ENCODE measurements at regions not wholly inside any gene's neighbourhood (a gene's known extent, or its start where the extent isn't known, plus 50 kb on each side); places are given as distances from the start of the nearest gene placed in this dataset.
"Not testable (repeated sequence)": the region's sequence is repeated elsewhere in the genome, so short reads cannot be mapped to it uniquely, and the experiment has no call there.

GRCh38 chr2:82109418-82109817 is 1804.9 kb upstream of the LRRTM1 start:
- DNase-seq (ENCODE audit: low spot score) = no peak

GRCh38 chr2:82098617-82099016 is 1794.1 kb upstream of the LRRTM1 start:
- no peak for DNase-seq (ENCODE audit: low spot score)

GRCh38 chr2:82089518-82089917 is 1785.0 kb upstream of the LRRTM1 start:
- DNase-seq (ENCODE audit: low spot score) = no peak

- no peak for DNase-seq (ENCODE audit: low spot score)
Observed at GRCh38 chr2:82084679-82085392, 1780.3 kb upstream of the LRRTM1 start.

GRCh38 chr2:82075875-82076274 is 1771.3 kb upstream of the LRRTM1 start:
- no peak for DNase-seq (ENCODE audit: low spot score)

- no peak for DNase-seq (ENCODE audit: low spot score)
Observed at GRCh38 chr2:82062463-82062862, 1757.9 kb upstream of the LRRTM1 start.

GRCh38 chr2:82055846-82056245 is 1751.3 kb upstream of the LRRTM1 start:
- no peak for DNase-seq (ENCODE audit: low spot score)

GRCh38 chr2:82043867-82044266 is 1739.3 kb upstream of the LRRTM1 start:
- DNase-seq (ENCODE audit: low spot score) = no peak

GRCh38 chr2:82027921-82028615 is 1723.5 kb upstream of the LRRTM1 start:
- no peak for DNase-seq (ENCODE audit: low spot score)

GRCh38 chr2:82023710-82024109 is 1719.2 kb upstream of the LRRTM1 start:
- no peak for DNase-seq (ENCODE audit: low spot score)

- DNase-seq (ENCODE audit: low spot score) = no peak
Observed at GRCh38 chr2:82013641-82014040, 1709.1 kb upstream of the LRRTM1 start.

GRCh38 chr2:82007071-82007664 is 1702.6 kb upstream of the LRRTM1 start:
- no peak for DNase-seq (ENCODE audit: low spot score)

- not testable (repeated sequence) for DNase-seq (ENCODE audit: low spot score)
Observed at GRCh38 chr2:82005889-82006288, 1701.3 kb upstream of the LRRTM1 start.

GRCh38 chr2:82001614-82002013 is 1697.1 kb upstream of the LRRTM1 start:
- no peak for DNase-seq (ENCODE audit: low spot score)

GRCh38 chr2:82000606-82001005 is 1696.1 kb upstream of the LRRTM1 start:
- DNase-seq (ENCODE audit: low spot score) = no peak

GRCh38 chr2:81996332-81996731 is 1691.8 kb upstream of the LRRTM1 start:
- no peak for DNase-seq (ENCODE audit: low spot score)

- no peak for DNase-seq (ENCODE audit: low spot score)
Observed at GRCh38 chr2:81991282-81991681, 1686.7 kb upstream of the LRRTM1 start.

- no peak for DNase-seq (ENCODE audit: low spot score)
Observed at GRCh38 chr2:81987370-81987769, 1682.8 kb upstream of the LRRTM1 start.

GRCh38 chr2:81984969-81985637 is 1680.6 kb upstream of the LRRTM1 start:
- no peak for DNase-seq (ENCODE audit: low spot score)

- no peak for DNase-seq (ENCODE audit: low spot score)
Observed at GRCh38 chr2:81981585-81981984, 1677.0 kb upstream of the LRRTM1 start.

GRCh38 chr2:81979086-81979485 is 1674.5 kb upstream of the LRRTM1 start:
- DNase-seq (ENCODE audit: low spot score) = no peak

- no peak for DNase-seq (ENCODE audit: low spot score)
Observed at GRCh38 chr2:81976998-81977397, 1672.4 kb upstream of the LRRTM1 start.

GRCh38 chr2:81974216-81974615 is 1669.7 kb upstream of the LRRTM1 start:
- no peak for DNase-seq (ENCODE audit: low spot score)

Data from hepatic stellate cell (primary cell).